ENCODE measurements at regions not wholly inside any gene's neighbourhood (a gene's known extent, or its start where the extent isn't known, plus 50 kb on each side); places are given as distances from the start of the nearest gene placed in this dataset.

DNA sequence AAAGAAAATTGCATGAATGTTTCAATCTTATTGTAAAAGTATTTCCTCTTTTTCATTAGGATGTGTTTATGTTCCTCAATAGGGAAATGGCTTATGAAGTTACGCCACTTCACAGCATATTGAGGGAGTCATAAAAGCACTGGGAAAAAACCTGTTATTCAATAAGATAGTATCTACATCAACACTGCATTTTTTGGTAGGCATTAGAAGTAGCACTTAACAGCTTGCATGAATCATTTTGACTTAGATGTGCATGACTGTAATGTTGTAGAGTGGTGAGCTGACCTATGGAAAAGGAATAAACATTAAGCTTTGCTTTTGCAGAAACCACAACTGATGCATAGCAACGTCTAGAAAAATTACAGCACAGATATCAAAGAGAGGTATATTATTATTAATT lies 111.2 kb upstream of the GRXCR1 start:
- no peaks in the 10 kb centered on the region for H4K20me1 ChIP-seq (ENCODE audit: insufficient read depth, low read length)
- no peak overlapping the region for H3K27ac ChIP-seq (ENCODE audit: low read length)
- no peaks in the 10 kb centered on the region for H3K9me3 ChIP-seq (ENCODE audit: insufficient read depth, low read length)
- no peaks in the 10 kb centered on the region for H3K27me3 ChIP-seq (ENCODE audit: low read depth, low read length)
- no peak overlapping the region for H3K4me3 ChIP-seq (ENCODE audit: low read length)
- no peak overlapping the region for H2AFZ ChIP-seq (ENCODE audit: low read depth, low read length)
- H3K79me2 ChIP-seq (ENCODE audit: low read length) = no peaks in the 10 kb centered on the region
- no peak overlapping the region for H3K9ac ChIP-seq (ENCODE audit: low read length)
- H3K36me3 ChIP-seq (replicated peaks; ENCODE audit: low read depth, low read length) = no peaks in the 10 kb centered on the region
- no peaks in the 10 kb centered on the region for H3K4me1 ChIP-seq (ENCODE audit: low read length)
- H3K4me2 ChIP-seq (ENCODE audit: low read length) = no peak overlapping the region
- TF ChIP-seq EZH2phosphoT487 (IDR thresholded peaks at IDR 0.05; ENCODE audit: low read depth) = no peak
- TF ChIP-seq, protein P1, sequence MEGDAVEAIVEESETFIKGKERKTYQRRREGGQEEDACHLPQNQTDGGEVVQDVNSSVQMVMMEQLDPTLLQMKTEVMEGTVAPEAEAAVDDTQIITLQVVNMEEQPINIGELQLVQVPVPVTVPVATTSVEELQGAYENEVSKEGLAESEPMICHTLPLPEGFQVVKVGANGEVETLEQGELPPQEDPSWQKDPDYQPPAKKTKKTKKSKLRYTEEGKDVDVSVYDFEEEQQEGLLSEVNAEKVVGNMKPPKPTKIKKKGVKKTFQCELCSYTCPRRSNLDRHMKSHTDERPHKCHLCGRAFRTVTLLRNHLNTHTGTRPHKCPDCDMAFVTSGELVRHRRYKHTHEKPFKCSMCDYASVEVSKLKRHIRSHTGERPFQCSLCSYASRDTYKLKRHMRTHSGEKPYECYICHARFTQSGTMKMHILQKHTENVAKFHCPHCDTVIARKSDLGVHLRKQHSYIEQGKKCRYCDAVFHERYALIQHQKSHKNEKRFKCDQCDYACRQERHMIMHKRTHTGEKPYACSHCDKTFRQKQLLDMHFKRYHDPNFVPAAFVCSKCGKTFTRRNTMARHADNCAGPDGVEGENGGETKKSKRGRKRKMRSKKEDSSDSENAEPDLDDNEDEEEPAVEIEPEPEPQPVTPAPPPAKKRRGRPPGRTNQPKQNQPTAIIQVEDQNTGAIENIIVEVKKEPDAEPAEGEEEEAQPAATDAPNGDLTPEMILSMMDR (IDR thresholded peaks at IDR 0.05; ENCODE audit: low read depth, low read length) = no peak

DNA sequence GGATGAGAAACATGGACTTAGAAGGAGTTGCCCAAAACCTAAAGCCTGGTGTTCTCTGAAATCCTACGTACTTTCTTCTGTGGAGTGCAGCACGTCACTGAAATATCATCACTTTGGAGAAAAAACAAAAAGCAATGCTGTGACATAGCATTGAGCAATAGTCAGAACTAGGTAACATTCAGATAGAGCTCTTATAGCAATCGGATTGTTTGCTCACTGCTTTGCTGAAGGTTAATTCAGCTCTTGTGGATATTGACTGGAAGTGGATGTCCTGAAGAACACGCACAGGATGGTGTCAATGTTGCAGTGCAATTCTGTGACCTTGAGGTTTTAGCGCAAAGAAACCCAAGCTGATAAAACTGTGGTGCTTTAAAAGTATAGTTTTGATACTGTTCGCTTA lies 114.2 kb upstream of the GRXCR1 start:
- no peak overlapping the region for H2AFZ ChIP-seq (ENCODE audit: low read depth, low read length)
- H3K79me2 ChIP-seq (ENCODE audit: low read length) = no peaks in the 10 kb centered on the region
- H3K9me3 ChIP-seq (ENCODE audit: insufficient read depth, low read length) = no peaks in the 10 kb centered on the region

DNA sequence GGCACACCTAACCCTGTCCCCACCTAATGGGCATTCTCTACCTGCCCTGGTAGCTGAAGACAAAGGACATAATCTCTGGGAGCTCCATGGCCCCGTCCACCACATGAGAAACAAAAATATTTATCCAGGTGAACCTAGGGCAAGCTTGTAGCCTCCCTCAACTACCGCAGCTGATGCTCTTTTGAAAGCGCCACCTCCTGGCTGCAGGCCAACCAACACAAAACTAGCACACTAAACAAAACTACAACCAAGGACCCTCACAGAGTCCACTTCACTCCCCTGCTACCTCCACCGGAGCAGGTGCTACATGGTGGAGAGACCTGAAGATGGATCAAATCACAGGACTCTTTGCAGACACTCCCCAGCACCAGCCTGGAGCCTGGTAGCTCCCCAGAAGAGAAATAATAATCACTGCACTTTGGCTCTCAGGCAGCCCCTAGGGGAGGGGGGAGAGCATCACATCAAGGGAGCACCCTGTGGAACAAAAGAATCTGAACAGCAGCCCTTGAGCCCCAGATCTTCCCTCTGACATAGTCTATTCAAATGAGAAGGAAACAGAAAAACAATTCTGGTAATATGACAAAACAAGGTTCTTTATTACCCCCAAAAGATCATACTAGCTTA lies 111.3 kb upstream of the ATP8A1 start:
- Histone ChIP-seq H3K4me3 (ENCODE audit: low read length) (no peak overlapping the region), H3K27ac (ENCODE audit: low read length) (no peak overlapping the region), H3K9me3 (ENCODE audit: insufficient read depth, low read length) (no peaks in the 10 kb centered on the region), H3K36me3 (replicated peaks; ENCODE audit: low read depth, low read length) (no peaks in the 10 kb centered on the region), H2AFZ (ENCODE audit: low read depth, low read length) (no peak overlapping the region), H4K20me1 (ENCODE audit: insufficient read depth, low read length) (no peaks in the 10 kb centered on the region), H3K27me3 (ENCODE audit: low read depth, low read length) (no peaks in the 10 kb centered on the region), H3K9ac (ENCODE audit: low read length) (no peak overlapping the region), H3K4me2 (ENCODE audit: low read length) (no peak overlapping the region; the same call in 1 of the 2 replicates), H3K4me1 (ENCODE audit: low read length) (no peaks in the 10 kb centered on the region), H3K79me2 (ENCODE audit: low read length) (no peaks in the 10 kb centered on the region)
- TF ChIP-seq EZH2phosphoT487 (IDR thresholded peaks at IDR 0.05; ENCODE audit: low read depth) = no peak
- TF ChIP-seq, protein P1 (IDR thresholded peaks at IDR 0.05; ENCODE audit: low read depth, low read length) = peak; percentile 45

More for the DNA sequence above, 114.2 kb upstream of the GRXCR1 start:
- Histone ChIP-seq H3K4me3 (ENCODE audit: low read length) (no peak overlapping the region), H3K27me3 (ENCODE audit: low read depth, low read length) (no peaks in the 10 kb centered on the region), H3K4me1 (ENCODE audit: low read length) (no peaks in the 10 kb centered on the region), H3K36me3 (replicated peaks; ENCODE audit: low read depth, low read length) (no peaks in the 10 kb centered on the region), H3K9ac (ENCODE audit: low read length) (no peak overlapping the region), H3K4me2 (ENCODE audit: low read length) (no peak overlapping the region), H4K20me1 (ENCODE audit: insufficient read depth, low read length) (no peaks in the 10 kb centered on the region), H3K27ac (ENCODE audit: low read length) (no peak overlapping the region)
- TF ChIP-seq, protein P1 (IDR thresholded peaks at IDR 0.05; ENCODE audit: low read depth, low read length) = no peak
- TF ChIP-seq EZH2phosphoT487 (IDR thresholded peaks at IDR 0.05; ENCODE audit: low read depth) = no peak

DNA sequence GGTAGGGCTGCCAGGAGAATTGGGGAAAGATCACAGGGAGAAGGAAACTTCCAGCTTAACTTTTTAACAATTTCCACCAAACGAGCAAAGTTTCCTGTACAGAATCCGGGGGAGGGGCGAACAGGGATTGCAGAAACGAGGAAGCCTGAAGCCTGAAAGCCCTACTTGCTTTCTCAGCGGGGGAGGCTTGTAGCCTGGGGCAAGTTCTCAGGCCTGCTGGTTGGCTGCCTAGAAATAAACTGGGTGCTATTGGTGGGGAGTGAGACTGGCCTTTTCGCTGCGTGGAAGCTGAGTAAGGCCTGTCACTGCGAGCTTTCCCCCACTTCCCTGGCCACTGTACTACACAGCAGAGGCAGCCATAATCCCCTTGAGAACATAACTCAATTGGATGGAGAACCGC lies 110.8 kb upstream of the ATP8A1 start:
- Histone ChIP-seq H2AFZ (ENCODE audit: low read depth, low read length) (no peak overlapping the region), H3K27me3 (ENCODE audit: low read depth, low read length) (no peaks in the 10 kb centered on the region), H4K20me1 (ENCODE audit: insufficient read depth, low read length) (no peaks in the 10 kb centered on the region), H3K79me2 (ENCODE audit: low read length) (no peaks in the 10 kb centered on the region), H3K27ac (ENCODE audit: low read length) (no peak overlapping the region), H3K4me1 (ENCODE audit: low read length) (no peaks in the 10 kb centered on the region), H3K4me2 (ENCODE audit: low read length) (no peak overlapping the region; the same call in 1 of the 2 replicates), H3K36me3 (replicated peaks; ENCODE audit: low read depth, low read length) (no peaks in the 10 kb centered on the region), H3K9me3 (ENCODE audit: insufficient read depth, low read length) (no peaks in the 10 kb centered on the region), H3K9ac (ENCODE audit: low read length) (no peak overlapping the region), H3K4me3 (ENCODE audit: low read length) (no peak overlapping the region)
- TF ChIP-seq, protein P1 (IDR thresholded peaks at IDR 0.05; ENCODE audit: low read depth, low read length) = no peak
- no peak for TF ChIP-seq EZH2phosphoT487 (IDR thresholded peaks at IDR 0.05; ENCODE audit: low read depth)

Data from OCI-LY3 (cell line).